NCI-H748 (cell line): ENCODE measurements at regions not wholly inside any gene's neighbourhood (a gene's known extent, or its start where the extent isn't known, plus 50 kb on each side); places are given as distances from the start of the nearest gene placed in this dataset.

Source experiments
- DNase-seq: peaks from one replicate; lab custom pipeline; 2025; ENCODE audit not compliant: unreplicated experiment; lab: John Stamatoyannopoulos, UW

- DNase-seq, result no peak
These were observed 192.2 kb upstream of the SYNDIG1 start for GRCh38 chr20:24277196-24277595.

- DNase-seq, result no peak
These were observed 193.3 kb upstream of the SYNDIG1 start for GRCh38 chr20:24275946-24276705.

GRCh38 chr20:24273251-24273650 is 196.2 kb upstream of the SYNDIG1 start:
- DNase-seq, result no peak

GRCh38 chr20:24261351-24261750 is 208.1 kb upstream of the SYNDIG1 start:
- DNase-seq, result no peak

- DNase-seq, result no peak
These were observed 212.3 kb upstream of the SYNDIG1 start for GRCh38 chr20:24257171-24257570.

GRCh38 chr20:24256307-24256706 is 213.1 kb upstream of the SYNDIG1 start:
- DNase-seq, result no peak

- DNase-seq, result no peak
These were observed 214.9 kb upstream of the SYNDIG1 start for GRCh38 chr20:24254480-24254879.

GRCh38 chr20:24253321-24253720 is 216.1 kb upstream of the SYNDIG1 start:
- DNase-seq, result no peak

GRCh38 chr20:24245094-24245493 is 224.3 kb upstream of the SYNDIG1 start:
- no peak for DNase-seq

GRCh38 chr20:24242763-24243162 is 226.7 kb upstream of the SYNDIG1 start:
- no peak for DNase-seq

GRCh38 chr20:24241466-24241865 is 228.0 kb upstream of the SYNDIG1 start:
- DNase-seq, result no peak

- no peak for DNase-seq
These were observed 232.5 kb upstream of the SYNDIG1 start for GRCh38 chr20:24236963-24237362.

GRCh38 chr20:24236201-24236600 is 233.2 kb upstream of the SYNDIG1 start:
- no peak for DNase-seq

- DNase-seq, result no peak
These were observed 233.9 kb upstream of the SYNDIG1 start for GRCh38 chr20:24235296-24236175.

GRCh38 chr20:24227600-24227999 is 239.0 kb upstream of the GGTLC1 start:
- DNase-seq, result no peak

GRCh38 chr20:24212494-24212893 is 223.9 kb upstream of the GGTLC1 start:
- DNase-seq, result no peak

- no peak for DNase-seq
These were observed 223.4 kb upstream of the GGTLC1 start for GRCh38 chr20:24211972-24212371.

GRCh38 chr20:24210356-24210755 is 221.8 kb upstream of the GGTLC1 start:
- no peak for DNase-seq

- no peak for DNase-seq
These were observed 220.1 kb upstream of the GGTLC1 start for GRCh38 chr20:24208652-24209051.

- DNase-seq, result no peak
These were observed 219.3 kb upstream of the GGTLC1 start for GRCh38 chr20:24207803-24208300.

- no peak for DNase-seq
These were observed 218.4 kb upstream of the GGTLC1 start for GRCh38 chr20:24206995-24207394.
